Skeletal muscle satellite cell (primary cell): ENCODE measurements at regions not wholly inside any gene's neighbourhood (a gene's known extent, or its start where the extent isn't known, plus 50 kb on each side); places are given as distances from the start of the nearest gene placed in this dataset.

ENCODE experiments used
- H3K27me3 ChIP-seq: 2 replicates; pipeline ENCODE4 v1.7.0; 2013; ENCODE audit warnings: low read length; ENCODE audit not compliant: control insufficient read depth, insufficient read depth
- H3K36me3 ChIP-seq: 2 replicates; pipeline ENCODE4 v1.7.0; 2013; ENCODE audit warnings: mild to moderate bottlenecking, control low read depth, low read length; ENCODE audit not compliant: insufficient read depth
- H3K4me1 ChIP-seq: 2 replicates; pipeline ENCODE4 v1.7.0; 2013; ENCODE audit warnings: low read length; ENCODE audit not compliant: control insufficient read depth, insufficient read depth
- H3K4me2 ChIP-seq: 2 replicates; pipeline ENCODE4 v1.7.0; 2013; ENCODE audit warnings: mild to moderate bottlenecking, low read length
- H3K4me3 ChIP-seq: 2 replicates; pipeline ENCODE4 v1.7.0; 2013; ENCODE audit warnings: low read length
- H3K9ac ChIP-seq: 2 replicates; pipeline ENCODE4 v1.7.0; 2013; ENCODE audit warnings: mild to moderate bottlenecking, low read depth, low read length, moderate library complexity
- H3K9me3 ChIP-seq: replicated peaks from 2 replicates; pipeline ENCODE4 v1.7.0; 2013; ENCODE audit warnings: mild to moderate bottlenecking, control low read depth, low read length

DNA sequence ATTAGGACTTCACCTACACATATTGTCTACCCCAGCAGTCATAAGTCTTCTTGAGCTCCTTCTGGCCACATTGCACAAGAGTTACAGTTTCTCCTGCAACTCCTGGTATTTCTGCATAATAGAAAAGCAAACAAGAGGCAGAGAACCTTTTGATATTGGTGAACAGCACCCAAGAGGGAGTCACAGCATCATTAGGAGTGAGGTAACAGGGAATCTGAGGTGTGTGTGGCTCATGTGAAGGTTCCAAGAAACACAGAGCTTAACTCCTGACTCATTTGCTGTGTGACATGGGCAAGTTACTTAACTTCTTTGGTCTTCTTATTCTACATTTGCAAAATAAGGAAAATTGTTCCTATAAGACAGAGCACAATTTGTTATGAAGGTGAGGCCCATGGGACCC lies 374.6 kb downstream of the INSC start:
- no peaks in the 10 kb centered on the region for H3K36me3 ChIP-seq
- H3K9me3 ChIP-seq: no peaks in the 10 kb centered on the region
- no peak overlapping the region for H3K4me2 ChIP-seq
- H3K9ac ChIP-seq: no peak overlapping the region
- H3K4me3 ChIP-seq: no peak overlapping the region
- peaks cover 15% of the 10 kb centered on the region for H3K27me3 ChIP-seq
- peaks cover 8% of the 10 kb centered on the region for H3K4me1 ChIP-seq

- Histone ChIP-seq H3K4me1 (peaks cover 9% of the 10 kb centered on the region), H3K27me3 (peaks cover 14% of the 10 kb centered on the region), H3K4me2 (no peak overlapping the region), H3K9ac (no peak overlapping the region), H3K9me3 (no peaks in the 10 kb centered on the region), H3K4me3 (no peak overlapping the region), H3K36me3 (no peaks in the 10 kb centered on the region)
These were observed 375.8 kb downstream of the INSC start for GRCh38 chr11:15490535-15490934.

- Histone ChIP-seq H3K27me3 (peaks cover 10% of the 10 kb centered on the region), H3K4me3 (no peak overlapping the region), H3K36me3 (no peaks in the 10 kb centered on the region), H3K4me2 (no peak overlapping the region), H3K9ac (no peak overlapping the region), H3K4me1 (peaks cover 9% of the 10 kb centered on the region), H3K9me3 (no peaks in the 10 kb centered on the region)
These were observed 378.3 kb downstream of the INSC start for GRCh38 chr11:15493066-15493465.

GRCh38 chr11:15493921-15494620 lies 379.3 kb downstream of the INSC start:
- Histone ChIP-seq H3K4me2 (no peak overlapping the region), H3K4me3 (no peak overlapping the region), H3K36me3 (no peaks in the 10 kb centered on the region), H3K9ac (no peak overlapping the region), H3K27me3 (peaks cover 9% of the 10 kb centered on the region), H3K4me1 (peaks cover 9% of the 10 kb centered on the region), H3K9me3 (no peaks in the 10 kb centered on the region)

GRCh38 chr11:15494740-15495139 lies 380.0 kb downstream of the INSC start:
- Histone ChIP-seq H3K9ac (no peak overlapping the region), H3K9me3 (no peaks in the 10 kb centered on the region), H3K36me3 (no peaks in the 10 kb centered on the region), H3K4me3 (no peak overlapping the region), H3K4me1 (peaks cover 9% of the 10 kb centered on the region), H3K27me3 (peaks cover 6% of the 10 kb centered on the region), H3K4me2 (no peak overlapping the region)

GRCh38 chr11:15495462-15495861 lies 380.7 kb downstream of the INSC start:
- peaks cover 9% of the 10 kb centered on the region for H3K4me1 ChIP-seq
- H3K9me3 ChIP-seq: no peaks in the 10 kb centered on the region
- H3K4me2 ChIP-seq: no peak overlapping the region
- H3K4me3 ChIP-seq: no peak overlapping the region
- peaks cover 9% of the 10 kb centered on the region for H3K27me3 ChIP-seq
- no peak overlapping the region for H3K9ac ChIP-seq
- no peaks in the 10 kb centered on the region for H3K36me3 ChIP-seq

- no peak overlapping the region for H3K4me3 ChIP-seq
- peaks cover 9% of the 10 kb centered on the region for H3K4me1 ChIP-seq
- no peak overlapping the region for H3K9ac ChIP-seq
These were observed 382.6 kb downstream of the INSC start for GRCh38 chr11:15497366-15497765.

DNA sequence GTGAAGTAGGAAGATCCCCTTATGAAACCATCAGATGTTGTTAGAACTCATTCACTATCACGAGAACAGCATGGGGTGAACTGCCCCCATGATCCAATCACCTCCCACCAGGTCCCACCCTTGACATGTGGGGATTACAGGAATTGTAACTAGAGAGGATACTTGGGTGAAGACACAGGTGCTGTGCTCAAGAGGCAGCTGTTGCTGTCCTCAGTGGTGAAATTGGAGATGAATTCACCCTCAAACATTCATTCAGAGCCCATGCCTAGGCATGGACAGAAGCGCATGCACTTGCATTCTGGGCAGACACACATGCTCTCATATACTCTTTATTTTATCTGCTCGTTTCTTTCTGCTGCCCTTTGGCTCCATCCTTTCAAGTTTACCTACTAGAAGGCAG lies 385.0 kb downstream of the INSC start:
- peaks cover 13% of the 10 kb centered on the region for H3K27me3 ChIP-seq
- H3K9ac ChIP-seq: no peak overlapping the region
- H3K4me1 ChIP-seq: no peaks in the 10 kb centered on the region
- H3K36me3 ChIP-seq: no peaks in the 10 kb centered on the region
- no peak overlapping the region for H3K4me3 ChIP-seq
- no peak overlapping the region for H3K4me2 ChIP-seq
- H3K9me3 ChIP-seq: no peaks in the 10 kb centered on the region

More at GRCh38 chr11:15497366-15497765, 382.6 kb downstream of the INSC start:
- Histone ChIP-seq H3K4me2 (no peak overlapping the region), H3K36me3 (no peaks in the 10 kb centered on the region), H3K9me3 (no peaks in the 10 kb centered on the region), H3K27me3 (peaks cover 7% of the 10 kb centered on the region)

- Histone ChIP-seq H3K36me3 (no peaks in the 10 kb centered on the region), H3K4me1 (no peaks in the 10 kb centered on the region), H3K27me3 (peaks cover 13% of the 10 kb centered on the region), H3K4me3 (no peak overlapping the region), H3K9ac (no peak overlapping the region), H3K4me2 (no peak overlapping the region), H3K9me3 (no peaks in the 10 kb centered on the region)
These were observed 385.9 kb downstream of the INSC start for GRCh38 chr11:15500643-15501042.

DNA sequence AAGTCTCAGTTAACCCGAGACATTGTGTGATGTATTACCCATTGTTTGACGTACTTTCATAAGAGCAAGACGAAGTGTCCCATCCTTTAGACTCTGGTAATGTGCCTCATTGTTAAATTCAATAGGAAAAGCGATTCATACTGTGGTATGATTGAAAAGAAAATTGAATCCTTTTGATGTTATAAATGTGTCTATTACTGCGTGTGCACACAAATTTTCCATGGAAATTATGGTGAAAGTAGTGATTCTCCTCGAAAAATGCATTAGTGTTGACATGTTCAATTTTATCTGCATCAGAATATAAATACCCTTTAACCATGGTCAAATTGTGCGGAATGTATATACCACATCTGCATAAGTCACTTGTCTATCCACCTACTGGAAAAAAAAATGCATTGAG lies 386.8 kb downstream of the INSC start:
- Histone ChIP-seq H3K4me3 (no peak overlapping the region), H3K4me1 (no peaks in the 10 kb centered on the region)

GRCh38 chr11:15505155-15505554 lies 390.4 kb downstream of the INSC start:
- no peak overlapping the region for H3K9ac ChIP-seq
- no peak overlapping the region for H3K4me2 ChIP-seq
- H3K4me1 ChIP-seq: no peaks in the 10 kb centered on the region
- peaks cover 13% of the 10 kb centered on the region for H3K27me3 ChIP-seq
- H3K4me3 ChIP-seq: no peak overlapping the region
- no peaks in the 10 kb centered on the region for H3K9me3 ChIP-seq
- no peaks in the 10 kb centered on the region for H3K36me3 ChIP-seq

More for the DNA sequence above, 386.8 kb downstream of the INSC start:
- Histone ChIP-seq H3K9me3 (no peaks in the 10 kb centered on the region), H3K36me3 (no peaks in the 10 kb centered on the region), H3K4me2 (no peak overlapping the region), H3K27me3 (peaks cover 13% of the 10 kb centered on the region), H3K9ac (no peak overlapping the region)

- H3K4me2 ChIP-seq: no peak overlapping the region
- peaks cover 6% of the 10 kb centered on the region for H3K27me3 ChIP-seq
- H3K36me3 ChIP-seq: no peaks in the 10 kb centered on the region
- no peak overlapping the region for H3K9ac ChIP-seq
- no peaks in the 10 kb centered on the region for H3K4me1 ChIP-seq
- H3K9me3 ChIP-seq: no peaks in the 10 kb centered on the region
- H3K4me3 ChIP-seq: no peak overlapping the region
These were observed 392.9 kb downstream of the INSC start for GRCh38 chr11:15507592-15507991.
